ENCODE measurements at regions not wholly inside any gene's neighbourhood (a gene's known extent, or its start where the extent isn't known, plus 50 kb on each side); places are given as distances from the start of the nearest gene placed in this dataset.
"Not testable (repeated sequence)": the region's sequence is repeated elsewhere in the genome, so short reads cannot be mapped to it uniquely, and the experiment has no call there.

- no peak for TF ChIP-seq CTCF (IDR thresholded peaks at IDR 0.05; ENCODE audit: borderline replicate concordance, extremely low read depth, insufficient read depth)
- FAIRE-seq (no peak), DNase-seq (no peak)
- Histone ChIP-seq H3K9ac (ENCODE audit: low read length in 3 of 3) (no peak overlapping the region), H3K9me3 (ENCODE audit: control insufficient read depth in 2 of 3, insufficient read depth in 1 of 3, low read length in 3 of 3) (no peaks in the 10 kb centered on the region), H3K4me1 (ENCODE audit: control insufficient read depth in 2 of 3, insufficient read depth in 2 of 3, low read depth in 1 of 3, low read length in 3 of 3) (no peaks in the 10 kb centered on the region), H3K27ac (ENCODE audit: low read depth in 2 of 2, low read length in 2 of 2) (no peak overlapping the region), H3K36me3 (ENCODE audit: control insufficient read depth in 2 of 3, insufficient read depth in 3 of 3, low read length in 3 of 3) (no peaks in the 10 kb centered on the region), H3K27me3 (ENCODE audit: control insufficient read depth, insufficient read depth, low read length) (no peaks in the 10 kb centered on the region), H3K4me3 (ENCODE audit: low read length in 3 of 3) (no peak overlapping the region)
- intact Hi-C loops (cut with DNase I) = no loop called here
Observed at GRCh38 chr1:196030455-196030854, 577.8 kb downstream of the KCNT2 start.

GRCh38 chr1:196029410-196029809 lies 578.8 kb downstream of the KCNT2 start:
- no peaks in the 10 kb centered on the region for H3K9me3 ChIP-seq (ENCODE audit: control insufficient read depth in 2 of 3, insufficient read depth in 1 of 3, low read length in 3 of 3)
- H3K27ac ChIP-seq (ENCODE audit: low read depth in 2 of 2, low read length in 2 of 2) = no peak overlapping the region
- DNase-seq (no peak), FAIRE-seq (no peak)
- no peaks in the 10 kb centered on the region for H3K4me1 ChIP-seq (ENCODE audit: control insufficient read depth in 2 of 3, insufficient read depth in 2 of 3, low read depth in 1 of 3, low read length in 3 of 3)
- H3K27me3 ChIP-seq (ENCODE audit: control insufficient read depth, insufficient read depth, low read length) = no peaks in the 10 kb centered on the region
- TF ChIP-seq CTCF (IDR thresholded peaks at IDR 0.05; ENCODE audit: borderline replicate concordance, extremely low read depth, insufficient read depth) = no peak
- H3K36me3 ChIP-seq (ENCODE audit: control insufficient read depth in 2 of 3, insufficient read depth in 3 of 3, low read length in 3 of 3) = no peaks in the 10 kb centered on the region
- H3K9ac ChIP-seq (ENCODE audit: low read length in 3 of 3) = no peak overlapping the region
- intact Hi-C loops (cut with DNase I) = no loop called here
- no peak overlapping the region for H3K4me3 ChIP-seq (ENCODE audit: low read length in 3 of 3)

DNA sequence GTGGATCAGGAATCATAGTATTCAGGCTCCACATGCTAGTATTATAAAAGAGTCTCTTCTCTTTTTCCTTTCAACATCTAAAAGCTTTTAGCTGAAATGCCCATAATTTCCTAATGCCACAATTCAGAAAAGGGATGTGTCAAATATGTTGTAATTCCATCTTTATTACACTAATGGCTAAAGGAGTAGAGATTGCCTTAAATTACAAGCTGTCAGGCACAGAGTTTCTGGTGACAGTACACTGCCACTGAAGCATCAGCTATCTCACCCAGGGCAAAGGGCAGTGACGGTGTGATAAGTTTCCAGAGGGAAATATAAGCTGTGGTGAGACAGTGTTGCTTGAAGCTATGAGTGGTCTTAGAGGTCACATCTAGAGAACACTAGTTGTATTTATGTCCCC lies 581.1 kb downstream of the KCNT2 start:
- DNase-seq (peak in 1 of 5 donors; percentile 4), FAIRE-seq (no peak)
- Histone ChIP-seq H3K9ac (ENCODE audit: low read length in 3 of 3) (no peak overlapping the region), H3K27me3 (ENCODE audit: control insufficient read depth, insufficient read depth, low read length) (no peaks in the 10 kb centered on the region), H3K36me3 (ENCODE audit: control insufficient read depth in 2 of 3, insufficient read depth in 3 of 3, low read length in 3 of 3) (no peaks in the 10 kb centered on the region), H3K27ac (ENCODE audit: low read depth in 2 of 2, low read length in 2 of 2) (no peak overlapping the region), H3K4me1 (ENCODE audit: control insufficient read depth in 2 of 3, insufficient read depth in 2 of 3, low read depth in 1 of 3, low read length in 3 of 3) (no peaks in the 10 kb centered on the region), H3K4me3 (ENCODE audit: low read length in 3 of 3) (no peak overlapping the region), H3K9me3 (ENCODE audit: control insufficient read depth in 2 of 3, insufficient read depth in 1 of 3, low read length in 3 of 3) (no peaks in the 10 kb centered on the region)
- intact Hi-C loops (cut with DNase I) = no loop called here
- no peak for TF ChIP-seq CTCF (IDR thresholded peaks at IDR 0.05; ENCODE audit: borderline replicate concordance, extremely low read depth, insufficient read depth)

DNA sequence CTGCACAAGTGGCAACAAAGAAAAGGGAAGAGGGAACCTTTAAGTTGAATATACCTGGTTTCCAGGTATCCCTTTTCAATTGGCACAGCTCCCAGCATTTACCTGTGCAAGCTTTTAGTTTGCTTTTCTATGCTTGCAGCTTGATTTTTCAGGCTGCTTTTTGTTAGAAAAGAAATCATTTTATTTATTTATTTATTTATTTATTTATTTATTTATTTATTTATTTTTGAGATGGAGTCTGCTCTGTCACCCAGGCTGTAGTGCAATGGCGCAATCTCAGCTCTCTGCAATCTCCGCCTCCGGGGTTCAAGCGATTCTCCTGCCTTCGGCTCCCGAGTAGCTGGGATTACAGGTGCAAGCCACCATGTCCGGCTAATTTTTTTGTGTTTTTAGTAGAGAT lies 587.1 kb downstream of the KCNT2 start:
- FAIRE-seq; intact Hi-C loops (cut with DNase I); H3K27me3 ChIP-seq (ENCODE audit: control insufficient read depth, insufficient read depth, low read length); H3K4me3 ChIP-seq (ENCODE audit: low read length in 3 of 3); H3K9ac ChIP-seq (ENCODE audit: low read length in 3 of 3); H3K27ac ChIP-seq (ENCODE audit: low read depth in 2 of 2, low read length in 2 of 2); H3K4me1 ChIP-seq (ENCODE audit: control insufficient read depth in 2 of 3, insufficient read depth in 2 of 3, low read depth in 1 of 3, low read length in 3 of 3); H3K9me3 ChIP-seq (ENCODE audit: control insufficient read depth in 2 of 3, insufficient read depth in 1 of 3, low read length in 3 of 3); DNase-seq; H3K36me3 ChIP-seq (ENCODE audit: control insufficient read depth in 2 of 3, insufficient read depth in 3 of 3, low read length in 3 of 3): not testable (repeated sequence)

Data from kidney (tissue), 13 donors.